ENCODE measurements at regions not wholly inside any gene's neighbourhood (a gene's known extent, or its start where the extent isn't known, plus 50 kb on each side); places are given as distances from the start of the nearest gene placed in this dataset.

- TF ChIP-seq CTCF (IDR thresholded peaks at IDR 0.05; ENCODE audit: low read depth, low read length, missing input control) (no peak), RAD21 (IDR thresholded peaks at IDR 0.05) (no peak), YY1 (IDR thresholded peaks at IDR 0.05) (no peak), EGR1 (IDR thresholded peaks at IDR 0.05; ENCODE audit: low read depth in 2 of 2) (no peak), NR2F2 (IDR thresholded peaks at IDR 0.05) (no peak), GABPA (IDR thresholded peaks at IDR 0.05 in 1 of 2, conservative IDR thresholded peaks at IDR 0.05 in 1 of 2) (no peak), MAX (IDR thresholded peaks at IDR 0.05) (no peak), TAF1 (conservative IDR thresholded peaks at IDR 0.05) (no peak), SP1 (IDR thresholded peaks at IDR 0.05) (no peak), REST (IDR thresholded peaks at IDR 0.05) (no peak), JUND (IDR thresholded peaks at IDR 0.05) (no peak), HNF4G (IDR thresholded peaks at IDR 0.05) (no peak), ZBTB33 (IDR thresholded peaks at IDR 0.05) (no peak), FOXA1 (IDR thresholded peaks at IDR 0.05) (no peak)
These were observed 87.9 kb upstream of the COL5A2 start for GRCh38 chr2:189267491-189267890.

Measured in liver (tissue), 3 donors.